OCI-LY1 (cell line): ENCODE measurements at regions not wholly inside any gene's neighbourhood (a gene's known extent, or its start where the extent isn't known, plus 50 kb on each side); places are given as distances from the start of the nearest gene placed in this dataset.

Experiments
- H2AFZ ChIP-seq: fragments of 200-600 bp; sonication (generic), shearing (Covaris generic); 2 replicates; pipeline ENCODE4 v1.6.0; 2014; ENCODE audit warnings: antibody characterized with exemption, mild to moderate bottlenecking, low read length
- H3F3A ChIP-seq: fragments of 200-600 bp; sonication (generic), shearing (Covaris generic); 2 replicates; pipeline ENCODE4 v1.6.0; 2014; ENCODE audit warnings: mild to moderate bottlenecking, antibody characterized with exemption, low read length, moderate library complexity; ENCODE audit not compliant: insufficient read depth
- H3K27ac ChIP-seq: fragments of 200-600 bp; sonication (generic); 2 replicates; pipeline ENCODE4 v1.5.1; 2014; ENCODE audit warnings: low read length, mixed run types, mild to moderate bottlenecking, low read depth; ENCODE audit not compliant: poor library complexity, severe bottlenecking
- H3K27me3 ChIP-seq: fragments of 200-600 bp; sonication (generic); 2 replicates; pipeline ENCODE4 v1.6.0; 2014; ENCODE audit warnings: antibody characterized with exemption, mild to moderate bottlenecking, low read length, moderate library complexity; ENCODE audit not compliant: insufficient read depth
- H3K36me3 ChIP-seq: fragments of 200-600 bp; sonication (generic); 2 replicates; pipeline ENCODE4 v1.6.1; 2014; ENCODE audit warnings: mild to moderate bottlenecking, antibody characterized with exemption, low read length, moderate library complexity, mixed read lengths; ENCODE audit not compliant: insufficient read depth
- H3K4me1 ChIP-seq: fragments of 200-600 bp; sonication (generic); 2 replicates; pipeline ENCODE4 v1.5.1; 2014; ENCODE audit warnings: mild to moderate bottlenecking, low read length, moderate library complexity; ENCODE audit not compliant: insufficient read depth, severe bottlenecking
- H3K4me2 ChIP-seq: fragments of 200-600 bp; sonication (generic), shearing (Covaris generic); 2 replicates; pipeline ENCODE4 v1.6.1; 2014; ENCODE audit warnings: low read length
- H3K4me3 ChIP-seq: fragments of 200-600 bp; sonication (generic); 2 replicates; pipeline ENCODE4 v1.5.1; 2014; ENCODE audit warnings: low read length, low read depth, mild to moderate bottlenecking, mixed read lengths; ENCODE audit not compliant: poor library complexity, severe bottlenecking
- H3K79me2 ChIP-seq: fragments of 200-600 bp; shearing (Covaris generic); 2 replicates; pipeline ENCODE4 v1.6.1; 2016; ENCODE audit warnings: mixed run types, low read length, mixed read lengths; ENCODE audit not compliant: insufficient read depth
- H3K9ac ChIP-seq: fragments of 200-600 bp; sonication (generic), shearing (Covaris generic); 2 replicates; pipeline ENCODE4 v1.6.1; 2014; ENCODE audit warnings: mild to moderate bottlenecking, low read length, mixed read lengths
- H3K9me2 ChIP-seq: fragments of 200-600 bp; sonication (generic), shearing (Covaris generic); 2 replicates; pipeline ENCODE4 v1.6.1; 2014; ENCODE audit warnings: low read depth, mild to moderate bottlenecking, low read length, mixed read lengths
- H3K9me3 ChIP-seq: fragments of 200-600 bp; shearing (Covaris generic); 2 replicates; pipeline ENCODE4 v1.6.1; 2014; ENCODE audit warnings: low read length, mixed read lengths
- H4K20me1 ChIP-seq: fragments of 200-600 bp; sonication (generic), shearing (Covaris generic); 2 replicates; pipeline ENCODE4 v1.6.0; 2016; ENCODE audit warnings: mild to moderate bottlenecking, low read length; ENCODE audit not compliant: insufficient read depth
- EZH2 ChIP-seq: fragments of 200-600 bp; sonication (generic), shearing (Covaris generic); IDR thresholded peaks from 2 replicates; pipeline ENCODE4 v1.8.0; 2017; ENCODE audit warnings: borderline replicate concordance, mixed run types, mild to moderate bottlenecking, antibody characterized with exemption, low read length, moderate library complexity, mixed read lengths
- TF ChIP-seq, protein P1 (sequence below): fragments of 200-600 bp; sonication (generic), shearing (Covaris generic); IDR thresholded peaks from 2 replicates; pipeline ENCODE4 v1.5.1; 2017; ENCODE audit warnings: mild to moderate bottlenecking, antibody characterized with exemption, low read length, moderate library complexity, mixed read lengths

DNA sequence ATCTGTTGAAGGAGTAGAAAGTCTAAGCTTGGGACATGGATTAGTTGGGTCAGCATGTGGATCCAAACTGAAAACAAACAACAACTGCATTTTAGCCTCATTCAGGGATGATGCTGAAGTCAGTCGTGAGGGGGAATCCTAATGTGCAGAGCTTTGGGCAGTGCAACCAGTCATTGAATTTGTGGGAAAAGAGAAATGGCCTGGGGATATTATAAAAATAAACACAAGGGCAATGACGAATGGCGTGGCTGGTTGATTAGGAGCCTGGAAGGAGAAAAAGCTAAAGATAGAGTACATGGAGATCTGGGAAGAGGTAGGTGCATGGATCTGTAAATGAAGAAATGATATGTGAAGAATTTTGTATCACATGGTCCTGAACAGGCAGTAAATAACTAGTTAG lies 477.6 kb downstream of the TLE1 start:
- Histone ChIP-seq H3K4me1 (no peaks in the 10 kb centered on the region), H3K27me3 (no peaks in the 10 kb centered on the region), H2AFZ (no peak overlapping the region), H3F3A (no peaks in the 10 kb centered on the region), H3K36me3 (no peaks in the 10 kb centered on the region), H3K9ac (no peak overlapping the region), H4K20me1 (no peaks in the 10 kb centered on the region), H3K4me3 (no peak overlapping the region), H3K9me3 (no peaks in the 10 kb centered on the region), H3K79me2 (no peaks in the 10 kb centered on the region), H3K27ac (no peak overlapping the region), H3K9me2 (no peaks in the 10 kb centered on the region), H3K4me2 (no peak overlapping the region)
- no peak for TF ChIP-seq EZH2
- TF ChIP-seq, protein P1, sequence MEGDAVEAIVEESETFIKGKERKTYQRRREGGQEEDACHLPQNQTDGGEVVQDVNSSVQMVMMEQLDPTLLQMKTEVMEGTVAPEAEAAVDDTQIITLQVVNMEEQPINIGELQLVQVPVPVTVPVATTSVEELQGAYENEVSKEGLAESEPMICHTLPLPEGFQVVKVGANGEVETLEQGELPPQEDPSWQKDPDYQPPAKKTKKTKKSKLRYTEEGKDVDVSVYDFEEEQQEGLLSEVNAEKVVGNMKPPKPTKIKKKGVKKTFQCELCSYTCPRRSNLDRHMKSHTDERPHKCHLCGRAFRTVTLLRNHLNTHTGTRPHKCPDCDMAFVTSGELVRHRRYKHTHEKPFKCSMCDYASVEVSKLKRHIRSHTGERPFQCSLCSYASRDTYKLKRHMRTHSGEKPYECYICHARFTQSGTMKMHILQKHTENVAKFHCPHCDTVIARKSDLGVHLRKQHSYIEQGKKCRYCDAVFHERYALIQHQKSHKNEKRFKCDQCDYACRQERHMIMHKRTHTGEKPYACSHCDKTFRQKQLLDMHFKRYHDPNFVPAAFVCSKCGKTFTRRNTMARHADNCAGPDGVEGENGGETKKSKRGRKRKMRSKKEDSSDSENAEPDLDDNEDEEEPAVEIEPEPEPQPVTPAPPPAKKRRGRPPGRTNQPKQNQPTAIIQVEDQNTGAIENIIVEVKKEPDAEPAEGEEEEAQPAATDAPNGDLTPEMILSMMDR, result no peak

DNA sequence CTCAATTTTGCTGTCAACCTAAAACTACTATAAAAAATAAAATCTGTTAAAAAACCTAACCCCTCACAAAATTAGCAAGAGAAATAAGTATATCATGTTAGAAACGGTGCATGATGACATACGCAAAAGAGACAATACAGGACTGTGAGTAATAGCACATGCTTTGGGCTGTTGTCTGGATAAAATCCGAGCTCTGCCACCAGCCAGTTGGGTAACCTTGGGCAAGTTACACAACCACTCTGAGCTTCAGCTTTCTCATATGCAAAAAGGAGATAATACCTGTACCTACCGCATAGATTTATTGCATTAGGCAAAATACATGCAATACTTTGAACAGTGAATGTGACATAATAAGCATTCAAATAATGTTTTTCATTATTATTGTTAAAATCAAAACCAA lies 481.7 kb downstream of the TLE1 start:
- no peak for TF ChIP-seq EZH2
- TF ChIP-seq, protein P1, result no peak
- no peaks in the 10 kb centered on the region for H4K20me1 ChIP-seq
- H3K27me3 ChIP-seq, result no peaks in the 10 kb centered on the region
- H3K4me3 ChIP-seq, result no peak overlapping the region
- H3K36me3 ChIP-seq, result no peaks in the 10 kb centered on the region
- H3K9me2 ChIP-seq, result no peaks in the 10 kb centered on the region
- no peak overlapping the region for H3K4me2 ChIP-seq
- no peaks in the 10 kb centered on the region for H3F3A ChIP-seq
- H2AFZ ChIP-seq, result no peak overlapping the region
- H3K79me2 ChIP-seq, result no peaks in the 10 kb centered on the region
- no peaks in the 10 kb centered on the region for H3K9me3 ChIP-seq
- H3K27ac ChIP-seq, result no peak overlapping the region
- H3K4me1 ChIP-seq, result no peaks in the 10 kb centered on the region
- no peak overlapping the region for H3K9ac ChIP-seq

DNA sequence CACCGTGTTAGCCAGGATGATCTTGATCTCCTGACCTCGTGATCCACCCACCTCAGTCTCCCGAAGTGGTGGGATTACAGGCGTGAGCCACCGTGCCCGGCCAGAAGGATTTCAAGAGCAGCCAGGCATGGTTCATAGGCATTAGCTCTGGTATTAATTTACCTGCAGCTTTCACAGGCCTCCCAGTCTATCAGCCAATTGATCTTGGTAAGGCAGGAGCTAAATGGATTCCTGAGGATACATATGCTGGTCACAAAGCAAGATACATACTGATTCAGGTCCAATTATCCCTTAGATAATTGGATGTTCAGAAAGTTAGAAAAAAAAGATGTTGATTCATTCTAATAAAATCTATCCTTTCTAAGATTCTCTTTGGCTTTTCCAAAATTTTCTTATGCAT lies 487.1 kb downstream of the TLE1 start:
- H3K4me3 ChIP-seq, result no peak overlapping the region
- no peaks in the 10 kb centered on the region for H3K36me3 ChIP-seq
- H3K4me2 ChIP-seq, result no peak overlapping the region
- H3F3A ChIP-seq, result no peaks in the 10 kb centered on the region
- no peak overlapping the region for H2AFZ ChIP-seq
- no peak overlapping the region for H3K27ac ChIP-seq
- no peaks in the 10 kb centered on the region for H3K4me1 ChIP-seq
- H3K9me3 ChIP-seq, result no peaks in the 10 kb centered on the region
- H3K9ac ChIP-seq, result no peak overlapping the region
- H3K9me2 ChIP-seq, result no peaks in the 10 kb centered on the region
- no peaks in the 10 kb centered on the region for H4K20me1 ChIP-seq
- TF ChIP-seq, protein P1, result no peak
- no peak for TF ChIP-seq EZH2
- H3K27me3 ChIP-seq, result no peaks in the 10 kb centered on the region
- H3K79me2 ChIP-seq, result no peaks in the 10 kb centered on the region
